Suppressor macrophage treated with lipopolysaccharide for 4 hours (primary cell): ENCODE measurements at regions not wholly inside any gene's neighbourhood (a gene's known extent, or its start where the extent isn't known, plus 50 kb on each side); places are given as distances from the start of the nearest gene placed in this dataset.
A peak's percentile ranks its signal among the peaks of the same experiment; 100 is the strongest.

Experiments used
- DNase-seq: peaks from one replicate; pipeline ENCODE4 v3.0.0-alpha.2; 2020

- DNase-seq: no peak
Measured at GRCh38 chr1:60984062-60984799, 98.1 kb upstream of the NFIA start.

- no peak for DNase-seq
Measured at GRCh38 chr1:60983701-60984061, 98.7 kb upstream of the NFIA start.

- DNase-seq: no peak
Measured at GRCh38 chr1:60982539-60982938, 99.8 kb upstream of the NFIA start.

GRCh38 chr1:60981357-60981756, 101.0 kb upstream of the NFIA start:
- no peak for DNase-seq

- peak; percentile 43 for DNase-seq
Measured at GRCh38 chr1:60978421-60979357, 103.7 kb upstream of the NFIA start.

GRCh38 chr1:60977661-60978060, 104.7 kb upstream of the NFIA start:
- DNase-seq: no peak

GRCh38 chr1:60974524-60975372, 107.6 kb upstream of the NFIA start:
- no peak for DNase-seq

GRCh38 chr1:60973668-60974067, 108.7 kb upstream of the NFIA start:
- no peak for DNase-seq

- DNase-seq: no peak
Measured at GRCh38 chr1:60972841-60973364, 109.5 kb upstream of the NFIA start.

- no peak for DNase-seq
Measured at GRCh38 chr1:60971330-60971729, 111.0 kb upstream of the NFIA start.

GRCh38 chr1:60969971-60970509, 112.3 kb upstream of the NFIA start:
- peak; percentile 12 for DNase-seq

GRCh38 chr1:60965280-60965854, 117.0 kb upstream of the NFIA start:
- DNase-seq: no peak

- no peak for DNase-seq
Measured at GRCh38 chr1:60963167-60963940, 119.0 kb upstream of the NFIA start.

GRCh38 chr1:60960891-60961461, 121.4 kb upstream of the NFIA start:
- DNase-seq: no peak

GRCh38 chr1:60959701-60960100, 122.7 kb upstream of the NFIA start:
- DNase-seq: no peak

- DNase-seq: no peak
Measured at GRCh38 chr1:60958001-60958400, 124.4 kb upstream of the NFIA start.

- DNase-seq: no peak
Measured at GRCh38 chr1:60956520-60956919, 125.8 kb upstream of the NFIA start.

GRCh38 chr1:60952612-60953111, 129.7 kb upstream of the NFIA start:
- no peak for DNase-seq

GRCh38 chr1:60950224-60951063, 131.9 kb upstream of the NFIA start:
- no peak for DNase-seq

- DNase-seq: no peak
Measured at GRCh38 chr1:60949826-60950197, 132.5 kb upstream of the NFIA start.
